PC-9 (cell line): ENCODE measurements at regions not wholly inside any gene's neighbourhood (a gene's known extent, or its start where the extent isn't known, plus 50 kb on each side); places are given as distances from the start of the nearest gene placed in this dataset.

Experiments
- BruUV-seq: library from RNA; stranded (reverse); fragments of 400-500 nt; replicated peaks from 2 replicates; lab custom pipeline; 2021; lab: Mats Ljungman, UMichigan
- CTCF ChIA-PET: fragments of 300-600 bp; sonication (Branson Sonifier 250); formaldehyde crosslinking; loops from one replicate; lab custom pipeline; 2022; ENCODE audit warnings: antibody characterized with exemption; lab: Charles Lee
- POLR2A ChIA-PET: fragments of 300-600 bp; sonication (Branson Sonifier 250); formaldehyde crosslinking; loops from one replicate; lab custom pipeline; 2022; ENCODE audit warnings: antibody characterized with exemption; ENCODE audit not compliant: unreplicated experiment; lab: Charles Lee
- DNase-seq, 2 experiments: peaks; one replicate each; pipeline versions ENCODE4 v3.0.0 to v3.0.0-alpha.2; 2015 to 2022; ENCODE audit warnings: mixed read lengths in 1 of 2
- H2AFZ ChIP-seq: fragments of 200-600 bp; sonication (generic); 2 replicates; pipeline ENCODE4 v1.8.1; 2017; ENCODE audit warnings: antibody characterized with exemption
- H3F3A ChIP-seq: fragments of 200-600 bp; sonication (generic); 2 replicates; pipeline ENCODE4 v1.8.1; 2017; ENCODE audit warnings: antibody characterized with exemption, mild to moderate bottlenecking, low read depth; ENCODE audit not compliant: insufficient read depth
- H3K27ac ChIP-seq: fragments of 200-600 bp; sonication (generic); 2 replicates; pipeline ENCODE4 v1.6.1; 2016; ENCODE audit warnings: mixed run types
- H3K27me3 ChIP-seq: fragments of 200-600 bp; sonication (generic); 2 replicates; pipeline ENCODE4 v1.6.1; 2016; ENCODE audit warnings: low read depth, mixed run types; ENCODE audit not compliant: insufficient read depth
- H3K36me3 ChIP-seq: fragments of 200-600 bp; sonication (generic); 2 replicates; pipeline ENCODE4 v1.6.1; 2016; ENCODE audit warnings: low read depth, mixed run types
- H3K4me1 ChIP-seq: fragments of 200-600 bp; sonication (generic); replicated peaks from 2 replicates; pipeline ENCODE4 v1.6.1; 2016; ENCODE audit warnings: mixed run types; ENCODE audit not compliant: insufficient read depth
- H3K4me2 ChIP-seq: fragments of 200-600 bp; sonication (generic); 2 replicates; pipeline ENCODE4 v1.6.1; 2017; ENCODE audit warnings: mixed run types
- H3K4me3 ChIP-seq: fragments of 200-600 bp; sonication (generic); 2 replicates; pipeline ENCODE4 v1.6.1; 2016; ENCODE audit warnings: mixed run types
- H3K79me2 ChIP-seq: fragments of 200-600 bp; sonication (generic); 2 replicates; pipeline ENCODE4 v1.6.1; 2017; ENCODE audit warnings: low read depth, mixed run types
- H3K9me2 ChIP-seq: fragments of 200-600 bp; sonication (generic); 2 replicates; pipeline ENCODE4 v1.8.1; 2017; ENCODE audit warnings: mild to moderate bottlenecking; ENCODE audit not compliant: insufficient read depth
- H3K9me3 ChIP-seq: fragments of 200-600 bp; sonication (generic); 2 replicates; pipeline ENCODE4 v1.8.1; 2016; ENCODE audit warnings: low read depth; ENCODE audit not compliant: insufficient read depth
- H4K20me1 ChIP-seq: fragments of 200-600 bp; sonication (generic); 2 replicates; pipeline ENCODE4 v1.8.1; 2017; ENCODE audit not compliant: insufficient read depth
- CTCF ChIP-seq: fragments of 200-600 bp; sonication (generic); conservative IDR thresholded peaks from 2 replicates; pipeline ENCODE4 v1.6.1; 2017; ENCODE audit warnings: mixed run types, antibody characterized with exemption, mild to moderate bottlenecking, moderate library complexity
- EZH2 ChIP-seq: fragments of 200-600 bp; sonication (generic); IDR thresholded peaks from 2 replicates; pipeline ENCODE4 v1.8.0; 2017; ENCODE audit warnings: antibody characterized with exemption, low read depth
- intact Hi-C: fragments of 100-400 bp; cut with micrococcal nuclease; formaldehyde crosslinking; loops from one replicate; pipeline ENCODE4 v1.10.0; 2022; ENCODE audit not compliant: unreplicated experiment

GRCh38 chr6:102300350-102300749, 906.8 kb downstream of the GRIK2 start:
- H3K9me2 ChIP-seq: no peaks in the 10 kb centered on the region
- H3K9me3 ChIP-seq: 0 out of 2 replicates have a peak, but pooled peaks cover 3% of the 10 kb centered on the region
- H3K27ac ChIP-seq: no peak overlapping the region
- no peaks in the 10 kb centered on the region for H3K79me2 ChIP-seq
- no peaks in the 10 kb centered on the region; the same call in 1 of the 2 replicates for H4K20me1 ChIP-seq
- no peak overlapping the region for H2AFZ ChIP-seq
- intact Hi-C loops: no loop called here
- no peak for TF ChIP-seq EZH2
- TF ChIP-seq CTCF: no peak
- no peaks in the 10 kb centered on the region for H3F3A ChIP-seq
- no peak overlapping the region for H3K4me3 ChIP-seq
- no peaks in the 10 kb centered on the region for H3K4me1 ChIP-seq
- DNase-seq: no peak
- no peak overlapping the region for H3K4me2 ChIP-seq
- no peaks in the 10 kb centered on the region for H3K27me3 ChIP-seq
- no peaks in the 10 kb centered on the region for H3K36me3 ChIP-seq
- ChIA-PET POLR2A (no interaction called here), CTCF (no interaction called here)
- no TSS peak for BruUV-seq

GRCh38 chr6:102298051-102298450, 904.5 kb downstream of the GRIK2 start:
- BruUV-seq: no TSS peak
- H4K20me1 ChIP-seq: no peaks in the 10 kb centered on the region; the same call in 1 of the 2 replicates
- no peak for DNase-seq
- ChIA-PET POLR2A (no interaction called here), CTCF (no interaction called here)
- no peaks in the 10 kb centered on the region for H3K27me3 ChIP-seq
- TF ChIP-seq CTCF (no peak), EZH2 (no peak)
- H3K4me3 ChIP-seq: no peak overlapping the region
- intact Hi-C loops: no loop called here
- H2AFZ ChIP-seq: no peak overlapping the region
- no peaks in the 10 kb centered on the region for H3K9me2 ChIP-seq
- H3K27ac ChIP-seq: no peak overlapping the region
- H3K4me1 ChIP-seq: no peaks in the 10 kb centered on the region
- no peaks in the 10 kb centered on the region for H3K79me2 ChIP-seq
- no peaks in the 10 kb centered on the region for H3F3A ChIP-seq
- 0 out of 2 replicates have a peak, but pooled peaks cover 3% of the 10 kb centered on the region for H3K9me3 ChIP-seq
- H3K36me3 ChIP-seq: no peaks in the 10 kb centered on the region
- no peak overlapping the region for H3K4me2 ChIP-seq
